ENCODE measurements at regions not wholly inside any gene's neighbourhood (a gene's known extent, or its start where the extent isn't known, plus 50 kb on each side); places are given as distances from the start of the nearest gene placed in this dataset.
"Not testable (repeated sequence)": the region's sequence is repeated elsewhere in the genome, so short reads cannot be mapped to it uniquely, and the experiment has no call there.

DNA sequence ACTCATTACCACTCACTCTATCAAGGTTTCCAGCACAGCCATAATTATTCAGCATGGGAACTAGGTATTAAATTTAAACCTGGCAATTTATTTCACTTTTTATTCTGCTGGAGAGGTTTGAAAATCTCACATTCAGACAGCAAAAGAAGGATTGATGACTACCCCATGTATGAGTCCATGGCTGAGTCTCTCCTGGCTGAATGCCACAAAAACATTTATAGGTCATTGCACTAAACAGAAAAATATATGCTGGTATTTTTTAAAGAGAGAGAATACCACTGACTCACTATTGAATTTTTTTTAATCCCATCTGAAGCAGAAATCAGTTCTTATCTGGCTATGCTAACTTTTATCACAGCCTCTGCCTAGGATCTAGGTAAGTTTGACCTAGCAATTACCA is 336.3 kb downstream of the PPP1R3A start:
- DNase-seq: no peak

- DNase-seq: not testable (repeated sequence)
Observed at GRCh38 chr7:113563257-113563656, 355.6 kb downstream of the PPP1R3A start.

GRCh38 chr7:113562801-113563200 is 356.0 kb downstream of the PPP1R3A start:
- no peak for DNase-seq

GRCh38 chr7:113562242-113562641 is 356.6 kb downstream of the PPP1R3A start:
- no peak for DNase-seq

DNA sequence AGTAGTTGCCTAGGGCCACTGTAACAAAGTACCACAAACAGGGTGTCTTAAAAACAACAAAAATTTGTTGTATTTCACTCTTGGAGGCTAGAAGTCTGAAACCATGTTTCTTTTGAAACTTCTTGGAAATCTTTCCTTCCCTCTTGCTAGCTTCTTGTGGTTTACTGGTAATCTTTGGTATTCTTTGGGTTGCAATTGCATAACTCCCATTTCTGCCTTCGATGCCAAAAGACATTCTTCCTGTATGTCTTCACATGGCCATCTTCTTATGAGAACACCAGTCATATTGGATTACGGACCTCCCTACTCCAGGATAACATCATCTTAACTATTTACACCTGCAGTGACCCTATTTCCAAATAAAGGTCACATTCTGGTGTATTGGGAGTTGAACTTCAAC is 357.4 kb downstream of the PPP1R3A start:
- DNase-seq: no peak

- DNase-seq: no peak
Observed at GRCh38 chr7:113550966-113551365, 367.8 kb downstream of the PPP1R3A start.

DNA sequence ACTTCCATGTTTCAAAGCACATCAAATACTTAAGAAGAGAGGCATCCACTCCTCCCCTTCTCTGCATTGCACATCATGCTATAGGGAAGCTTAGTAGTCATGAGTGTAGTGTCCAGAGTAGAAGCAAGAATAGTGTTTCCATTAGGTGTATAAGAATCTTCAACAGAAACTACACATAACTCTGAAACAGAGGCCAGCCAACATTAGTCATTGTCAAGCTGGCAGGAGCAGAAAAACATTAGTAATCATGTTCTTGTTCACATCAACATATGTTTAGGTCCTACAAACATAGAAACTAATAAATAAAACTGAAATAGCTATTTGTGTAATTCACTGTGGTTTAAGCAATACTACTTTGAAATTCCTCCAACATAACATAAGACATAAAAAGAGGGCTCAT is 370.2 kb downstream of the PPP1R3A start:
- DNase-seq: no peak

- no peak for DNase-seq
Observed at GRCh38 chr7:113548137-113548536, 370.7 kb downstream of the PPP1R3A start.

GRCh38 chr7:113521468-113521867 is 397.3 kb downstream of the PPP1R3A start:
- no peak for DNase-seq

DNA sequence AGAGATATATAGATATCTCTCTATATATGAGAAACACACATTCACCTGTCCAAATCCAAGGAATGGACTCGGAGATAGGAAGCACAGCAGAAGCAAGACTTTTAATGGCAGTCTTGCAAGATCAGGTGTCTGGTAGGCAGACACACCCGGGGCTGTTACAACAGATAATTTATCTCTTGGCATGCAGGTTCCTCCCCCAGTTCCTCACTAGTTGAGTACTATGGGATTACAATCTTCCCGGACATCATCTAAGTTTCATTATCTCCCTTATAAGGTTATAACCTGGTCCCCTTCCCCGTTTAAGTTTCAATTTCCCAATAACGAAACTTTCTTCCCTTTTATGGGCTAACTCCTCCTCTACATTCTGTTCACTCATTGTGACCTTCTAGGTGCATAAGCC is 399.3 kb downstream of the PPP1R3A start:
- DNase-seq: no peak

DNA sequence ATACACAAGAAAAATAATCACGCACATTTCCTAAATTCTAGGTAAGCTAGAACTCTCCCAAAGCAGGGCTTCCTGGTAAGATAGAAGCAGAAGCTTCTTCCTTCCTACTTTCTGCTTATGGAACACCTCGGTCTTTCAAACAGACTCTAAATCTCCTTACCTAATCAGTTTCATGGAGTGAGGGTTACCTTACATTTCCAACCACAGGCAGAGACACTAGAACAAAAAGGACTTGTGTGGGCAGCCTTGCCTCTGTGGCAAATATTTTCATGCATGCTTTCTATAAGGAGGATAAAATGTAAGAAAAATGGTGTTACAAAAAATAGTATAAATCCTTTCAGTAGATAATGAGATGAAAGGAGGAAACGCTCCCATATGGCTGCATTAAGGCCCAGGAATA is 386.3 kb upstream of the SMIM30 start:
- DNase-seq: no peak

DNA sequence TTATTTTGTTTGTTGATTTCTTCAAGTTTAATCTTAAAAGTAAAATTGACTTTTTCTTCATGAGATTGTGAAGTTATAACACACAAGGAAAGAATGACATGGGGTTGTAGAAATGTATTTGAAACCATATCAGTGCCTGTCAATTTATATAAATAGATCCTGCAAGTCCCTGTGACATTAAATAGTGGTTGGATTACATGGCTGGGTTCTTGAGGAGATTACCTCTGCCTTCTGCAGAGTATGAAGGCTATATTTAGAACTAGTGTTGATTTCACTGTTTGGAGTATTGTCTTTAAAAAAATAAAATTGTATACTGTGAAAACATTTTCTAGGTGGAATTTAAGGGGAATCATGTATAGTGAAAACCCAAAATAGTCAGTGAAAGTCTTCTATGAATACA is 385.8 kb upstream of the SMIM30 start:
- DNase-seq: no peak

GRCh38 chr7:113496586-113496985 is 378.2 kb upstream of the SMIM30 start:
- not testable (repeated sequence) for DNase-seq

- DNase-seq: not testable (repeated sequence)
Observed at GRCh38 chr7:113494797-113495566, 376.6 kb upstream of the SMIM30 start.

DNA sequence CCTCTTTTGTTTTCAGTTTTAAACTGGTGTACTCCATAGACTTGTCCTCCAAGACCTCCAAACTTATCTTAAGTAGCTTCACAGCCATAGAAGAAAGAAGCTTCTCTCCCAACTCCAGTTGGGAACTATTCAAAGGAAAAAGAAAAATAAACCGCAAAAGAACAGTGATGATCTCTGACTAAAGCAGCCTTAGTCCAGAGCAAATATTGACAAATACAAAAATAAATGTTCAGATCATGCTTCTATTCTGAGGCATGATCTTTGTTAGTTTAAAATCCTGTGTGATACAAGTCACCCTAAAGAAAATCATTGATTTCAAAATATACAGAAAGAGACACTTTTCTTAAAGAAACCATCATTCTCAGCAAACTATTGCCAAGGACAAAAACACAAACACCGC is 373.0 kb upstream of the SMIM30 start:
- DNase-seq: no peak

DNA sequence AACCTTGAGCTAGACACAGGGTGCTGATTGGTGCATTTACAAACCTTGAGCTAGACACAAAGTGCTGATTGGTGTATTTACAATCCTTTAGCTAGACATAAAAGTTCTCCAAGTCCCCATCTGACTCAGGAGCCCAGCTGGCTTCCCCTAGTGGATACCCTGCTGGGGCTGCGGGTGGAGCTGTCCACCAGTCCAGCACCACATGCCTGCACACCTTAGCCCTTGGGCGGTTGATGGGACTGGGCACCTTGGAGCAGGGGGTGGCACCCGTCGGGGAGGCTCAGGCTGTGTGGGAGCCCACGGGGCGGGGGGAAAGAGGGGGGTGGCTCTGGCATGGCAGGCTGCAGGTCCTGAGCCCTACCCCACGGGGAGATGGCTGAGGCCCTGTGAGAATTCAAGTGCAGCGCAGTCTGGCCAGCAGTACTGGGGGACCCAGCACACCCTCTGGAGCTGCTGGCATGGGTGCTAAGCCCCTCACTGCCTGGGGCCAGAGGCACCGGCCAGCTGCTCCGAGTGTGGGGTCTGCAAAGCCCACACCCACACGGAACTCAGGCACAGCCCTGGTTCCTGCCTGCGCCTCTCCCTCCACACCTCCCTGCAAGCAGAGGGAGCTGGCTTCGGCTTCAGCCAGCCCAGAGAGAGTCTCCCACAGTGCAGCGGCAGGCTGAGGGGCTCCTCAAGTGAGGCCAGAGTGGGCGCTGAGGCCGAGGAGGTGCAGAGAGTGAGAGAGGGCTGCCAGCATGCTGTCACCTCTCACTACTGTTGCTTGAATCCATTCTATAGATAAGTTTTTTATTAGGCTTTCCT is 369.8 kb upstream of the SMIM30 start:
- DNase-seq: no peak

- DNase-seq: no peak
Observed at GRCh38 chr7:113486548-113486947, 368.2 kb upstream of the SMIM30 start.

- no peak for DNase-seq
Observed at GRCh38 chr7:113483657-113484056, 365.3 kb upstream of the SMIM30 start.

DNA sequence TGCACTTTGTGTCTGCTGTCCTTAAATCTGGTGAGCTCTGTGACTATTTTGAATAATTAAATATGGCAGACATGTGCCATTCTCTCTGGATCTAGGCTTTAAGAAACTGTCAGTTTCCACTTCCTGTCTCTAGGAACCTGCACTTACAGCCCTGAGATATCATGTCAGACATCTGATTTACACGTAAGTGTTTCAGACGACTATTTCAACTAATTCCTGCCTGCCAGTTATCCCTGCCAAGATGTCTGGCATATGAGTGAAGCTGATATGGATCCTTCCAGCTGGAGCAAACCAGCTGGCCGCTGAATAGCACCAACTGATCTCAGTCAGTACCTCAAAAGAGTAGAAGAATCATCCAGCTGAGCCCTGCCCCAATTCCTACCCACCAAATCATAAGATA is 362.2 kb upstream of the SMIM30 start:
- DNase-seq: no peak

GRCh38 chr7:113464096-113464855 is 345.9 kb upstream of the SMIM30 start:
- no peak for DNase-seq

DNA sequence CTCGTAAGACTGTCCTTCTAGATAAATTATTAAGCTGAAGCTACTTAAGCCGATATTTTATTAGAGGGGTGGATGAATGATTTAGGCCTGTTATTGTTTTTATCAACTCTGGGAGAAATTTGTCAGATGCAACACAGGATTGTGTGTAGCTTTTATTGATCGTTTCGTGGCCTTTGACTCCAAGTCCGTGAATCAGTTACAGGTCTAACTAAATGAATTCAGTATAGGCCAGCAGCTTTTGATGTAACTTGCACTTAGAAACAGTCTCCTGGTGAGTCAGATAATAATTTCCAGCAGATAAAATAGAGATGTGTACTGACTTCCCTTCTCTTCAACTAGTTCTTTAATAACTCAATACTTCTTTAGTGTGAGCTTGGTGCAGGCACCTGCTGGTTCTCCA is 341.7 kb upstream of the SMIM30 start:
- DNase-seq: no peak

DNA sequence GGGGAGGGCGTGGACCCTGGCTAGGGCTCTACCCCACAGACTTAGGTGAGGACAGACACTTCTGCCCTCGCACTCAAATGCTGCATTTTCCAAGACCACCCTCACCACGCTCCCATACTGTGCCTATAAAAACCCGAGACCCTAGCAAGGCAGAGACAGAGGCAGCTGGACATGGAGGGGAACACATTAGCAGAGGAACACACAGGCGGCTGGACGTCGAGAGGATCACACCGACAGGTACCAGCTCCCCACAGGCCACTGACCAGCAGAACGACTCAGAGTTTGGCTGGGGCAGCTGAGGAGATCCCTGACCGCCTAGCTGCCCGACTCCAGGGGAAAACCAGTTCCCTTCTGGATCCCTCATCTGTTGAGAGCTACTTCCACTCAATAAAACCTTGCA is 338.2 kb upstream of the SMIM30 start:
- no peak for DNase-seq

GRCh38 chr7:113454597-113455169 is 336.3 kb upstream of the SMIM30 start:
- no peak for DNase-seq
